HG02759 (cell line): ENCODE measurements at regions not wholly inside any gene's neighbourhood (a gene's known extent, or its start where the extent isn't known, plus 50 kb on each side); places are given as distances from the start of the nearest gene placed in this dataset.
"Not testable (repeated sequence)": the region's sequence is repeated elsewhere in the genome, so short reads cannot be mapped to it uniquely, and the experiment has no call there.

Experiments
- ATAC-seq: cut with Tn5 transposase; IDR thresholded peaks from one replicate; pipeline ENCODE4 v1.9.1; 2021; ENCODE audit warnings: mild to moderate bottlenecking, moderate library complexity; ENCODE audit not compliant: unreplicated experiment

DNA sequence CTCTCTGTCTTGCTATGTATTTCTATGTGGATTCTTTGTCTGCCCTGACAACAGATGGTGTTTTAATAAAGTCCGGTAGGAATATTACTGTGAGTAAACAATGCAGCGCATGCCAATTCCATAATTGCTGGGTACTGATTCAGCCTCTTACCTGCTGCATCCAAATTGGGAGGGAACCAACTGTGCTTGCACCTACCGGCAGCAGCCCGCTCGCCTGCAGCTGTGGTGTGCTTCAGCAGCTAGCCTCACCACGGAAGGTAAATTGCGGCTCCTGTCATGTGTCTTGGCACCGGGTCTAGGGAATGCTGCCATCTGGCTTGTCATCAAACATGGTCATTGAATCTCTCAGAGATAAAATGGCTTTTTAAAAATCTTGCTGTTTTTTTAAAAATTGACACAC is 704.8 kb upstream of the SLC35B3 start:
- no peak for ATAC-seq

DNA sequence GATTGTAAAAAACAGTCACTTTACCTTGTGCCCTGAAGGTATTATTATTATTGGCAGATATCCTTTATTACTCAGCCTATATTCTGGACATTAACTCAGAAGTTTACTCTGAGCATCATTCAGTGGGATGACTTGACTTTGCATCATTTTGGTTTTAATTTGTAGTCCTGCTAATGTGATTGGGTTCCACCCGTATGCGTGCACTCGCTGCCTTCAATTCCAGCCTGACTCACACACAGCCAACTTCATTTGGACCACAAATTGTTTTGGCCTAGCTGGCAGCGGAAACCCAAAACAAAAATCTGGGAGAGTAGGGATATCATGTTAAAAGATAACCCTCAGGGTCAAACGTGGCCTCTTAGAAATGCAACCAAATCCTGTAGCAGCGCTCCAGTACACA is 704.4 kb upstream of the SLC35B3 start:
- no peak for ATAC-seq

DNA sequence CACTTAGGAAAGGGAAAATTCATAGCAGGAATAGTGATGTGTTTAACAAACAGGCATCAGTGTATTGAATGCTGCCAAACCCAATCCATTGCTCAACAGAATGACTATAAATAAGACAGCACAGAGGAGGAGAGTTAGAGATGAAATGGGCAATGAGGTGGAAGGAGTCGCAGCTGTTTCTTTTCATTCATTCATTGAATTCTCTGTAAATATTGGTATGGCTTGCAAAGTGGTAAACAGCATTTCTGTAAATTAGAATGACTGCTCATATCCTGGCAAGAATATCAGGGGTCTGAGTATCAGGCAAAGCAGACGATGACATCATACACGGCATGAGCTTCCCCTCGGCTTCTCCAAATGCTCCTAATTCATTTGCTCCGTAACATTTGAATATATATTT is 703.6 kb upstream of the SLC35B3 start:
- ATAC-seq, result no peak

DNA sequence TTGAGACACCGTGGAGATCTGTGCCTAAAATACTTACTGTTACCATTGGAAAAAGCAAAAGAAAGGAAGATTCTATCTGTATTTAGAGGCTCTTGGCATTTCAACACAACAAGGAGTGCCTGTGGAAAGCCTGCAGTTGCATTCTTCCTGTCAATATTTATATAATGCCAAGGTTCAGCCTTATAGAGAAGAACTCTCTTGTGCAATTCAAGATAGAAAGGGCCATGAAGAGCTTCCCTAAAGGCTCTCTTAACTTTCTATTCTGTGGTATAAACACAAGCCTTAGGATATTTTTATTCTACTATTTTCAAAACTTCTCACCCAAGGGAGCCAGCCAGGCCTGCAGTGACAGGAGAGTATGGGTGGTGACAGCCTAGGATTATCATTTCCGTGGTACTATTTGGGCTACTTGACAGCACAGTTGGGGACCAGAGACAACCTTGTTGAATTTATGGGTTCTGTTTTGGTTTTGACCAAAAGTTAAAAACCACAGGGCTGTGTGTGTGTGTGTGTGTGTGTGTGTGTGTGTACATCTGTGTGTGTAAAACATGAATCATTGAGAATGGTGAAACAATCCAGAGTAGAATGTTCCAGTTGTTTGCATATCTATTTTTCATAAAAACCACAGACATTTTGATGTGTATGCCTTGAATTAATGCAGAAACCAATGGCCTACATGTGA is 700.9 kb upstream of the SLC35B3 start:
- ATAC-seq, result no peak

DNA sequence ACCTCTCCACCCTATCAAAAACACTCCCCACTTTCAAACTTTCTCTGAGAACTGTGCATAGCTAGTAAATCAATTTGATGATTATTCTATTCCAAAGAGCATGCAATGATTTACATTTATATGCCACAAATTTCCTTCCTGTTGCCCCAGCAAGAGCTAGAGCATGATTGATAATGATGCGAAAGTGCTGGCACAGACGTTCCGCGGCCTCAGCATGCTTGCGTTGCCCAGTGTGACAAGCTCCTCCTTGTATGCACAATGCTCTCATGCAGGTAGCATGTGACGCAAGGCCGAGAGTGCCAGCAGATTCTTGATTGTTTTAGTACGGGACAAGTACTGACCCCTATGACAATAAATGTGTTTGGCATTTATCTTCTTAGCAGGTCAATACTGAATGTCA is 696.3 kb upstream of the SLC35B3 start:
- ATAC-seq, result no peak

DNA sequence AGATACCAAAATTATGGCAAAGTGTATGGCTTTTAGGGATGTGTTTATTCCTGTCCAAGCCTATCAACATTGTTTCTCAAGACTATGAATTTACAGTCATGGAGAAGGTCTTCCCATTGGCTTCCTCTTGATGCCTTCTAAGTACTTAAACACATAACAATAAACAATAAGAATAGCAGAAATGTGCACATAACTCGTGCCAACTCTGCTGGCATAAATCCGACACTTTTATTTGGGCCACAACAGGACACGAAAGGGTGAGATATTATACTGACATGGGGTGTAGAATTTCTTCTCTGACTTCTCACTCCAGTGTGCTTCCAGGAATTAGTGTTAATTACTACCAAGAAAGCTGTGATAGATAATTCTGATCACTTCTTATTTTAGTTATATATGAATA is 695.9 kb upstream of the SLC35B3 start:
- no peak for ATAC-seq

DNA sequence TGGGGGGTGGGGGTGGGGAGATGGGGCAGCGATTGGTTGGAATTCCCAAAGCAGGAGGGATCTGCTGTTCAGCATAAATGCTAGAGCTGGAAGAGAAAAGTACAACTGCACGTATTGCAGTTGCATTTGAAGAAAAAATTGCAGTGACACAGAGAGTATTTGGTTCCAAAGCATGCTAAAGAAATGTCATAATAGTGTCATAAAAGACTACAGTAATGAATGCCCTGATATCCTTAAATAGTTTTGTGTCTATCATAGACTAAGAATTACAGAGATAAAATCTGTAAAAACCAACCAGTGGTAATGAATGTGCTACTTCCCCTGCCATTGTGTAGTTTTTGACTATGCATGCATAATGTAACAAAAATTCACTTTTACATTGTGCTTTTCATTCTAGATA is 693.6 kb upstream of the SLC35B3 start:
- ATAC-seq, result no peak

DNA sequence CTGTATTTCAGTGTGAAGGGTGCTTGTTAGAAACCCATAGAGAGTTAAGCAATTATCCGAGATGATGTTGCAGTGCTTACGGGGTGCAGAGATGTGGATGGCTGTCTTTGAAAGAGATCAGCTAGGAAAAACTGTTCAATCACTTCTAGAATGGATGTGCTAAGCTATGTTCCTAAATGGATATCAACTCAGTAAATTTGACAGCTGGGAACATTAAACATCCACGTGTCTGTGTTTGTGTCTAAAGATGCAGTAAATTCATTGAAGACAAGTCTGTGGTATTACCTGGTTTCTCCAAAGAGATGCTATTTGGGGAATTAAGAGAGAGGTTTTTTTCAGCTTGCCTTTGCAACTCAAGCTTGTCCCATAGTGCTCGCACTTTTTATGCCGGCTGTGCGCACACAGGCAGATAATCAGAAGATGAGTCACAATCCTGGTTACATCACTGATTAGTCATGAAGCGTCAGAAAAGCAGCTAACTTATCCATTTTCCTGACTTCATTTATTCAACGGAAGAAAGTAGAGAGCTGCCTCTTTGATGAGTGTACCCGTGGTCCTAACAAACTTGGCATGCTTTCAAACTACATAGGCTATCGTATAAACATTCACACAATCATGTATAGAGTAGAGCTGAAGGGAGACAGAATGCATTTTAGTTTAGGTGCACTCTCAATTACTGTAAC is 691.7 kb upstream of the SLC35B3 start:
- ATAC-seq, result no peak

DNA sequence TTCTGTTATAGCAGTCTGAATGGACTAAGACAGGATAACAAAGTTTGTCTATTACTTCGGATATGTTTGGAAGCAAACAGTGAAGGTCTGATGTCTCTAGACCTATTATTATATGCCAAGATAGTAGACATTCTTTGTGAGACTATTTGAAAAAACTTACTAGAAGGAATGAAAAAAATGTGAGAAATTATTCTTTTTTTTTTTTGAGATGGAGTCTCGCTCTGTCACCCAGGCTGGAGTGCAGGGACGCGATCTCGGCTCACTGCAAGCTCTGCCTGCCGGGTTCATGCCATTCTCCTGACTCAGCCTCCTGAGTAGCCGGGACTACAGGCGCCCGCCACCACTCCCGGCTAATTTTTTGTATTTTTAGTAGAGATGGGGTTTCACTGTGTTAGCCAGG is 690.7 kb upstream of the SLC35B3 start:
- not testable (repeated sequence) for ATAC-seq

DNA sequence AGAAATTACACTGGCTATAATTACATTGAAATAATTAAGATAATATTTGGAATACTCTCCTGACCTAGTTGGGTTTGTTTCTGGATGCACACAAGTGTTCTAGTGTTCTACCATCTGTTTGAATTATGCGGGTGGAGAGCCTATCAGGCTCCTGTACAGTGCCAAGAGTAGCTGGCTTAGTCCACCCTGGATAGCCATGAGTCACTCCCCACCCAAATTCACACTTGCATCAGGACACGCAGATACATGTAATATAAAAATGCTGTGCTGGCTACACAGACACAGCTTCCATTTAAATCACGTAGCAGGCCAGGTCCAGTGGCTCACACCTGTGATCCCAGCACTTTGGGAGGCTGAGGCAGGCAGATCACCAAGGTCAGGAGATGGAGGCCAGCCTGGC is 686.2 kb upstream of the SLC35B3 start:
- ATAC-seq, result no peak

DNA sequence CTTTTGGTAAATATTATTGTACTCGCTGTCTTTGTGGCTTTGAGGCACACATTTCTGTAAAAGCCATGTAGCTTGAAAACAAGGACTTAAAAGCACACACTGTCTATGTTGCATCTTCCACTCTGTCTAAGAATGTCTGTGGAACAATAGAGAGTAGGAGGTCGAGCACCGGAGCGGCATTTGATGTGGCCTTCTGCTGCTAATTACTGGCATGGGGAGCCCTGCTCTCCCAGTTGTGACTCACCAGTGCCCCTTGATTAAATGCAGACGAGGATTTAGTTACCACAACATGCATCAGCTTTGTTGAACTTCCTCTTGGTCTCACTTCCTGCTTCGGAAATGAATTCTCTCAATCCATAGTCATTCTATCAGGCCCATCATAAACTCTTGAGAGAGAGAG is 680.7 kb upstream of the SLC35B3 start:
- no peak for ATAC-seq

DNA sequence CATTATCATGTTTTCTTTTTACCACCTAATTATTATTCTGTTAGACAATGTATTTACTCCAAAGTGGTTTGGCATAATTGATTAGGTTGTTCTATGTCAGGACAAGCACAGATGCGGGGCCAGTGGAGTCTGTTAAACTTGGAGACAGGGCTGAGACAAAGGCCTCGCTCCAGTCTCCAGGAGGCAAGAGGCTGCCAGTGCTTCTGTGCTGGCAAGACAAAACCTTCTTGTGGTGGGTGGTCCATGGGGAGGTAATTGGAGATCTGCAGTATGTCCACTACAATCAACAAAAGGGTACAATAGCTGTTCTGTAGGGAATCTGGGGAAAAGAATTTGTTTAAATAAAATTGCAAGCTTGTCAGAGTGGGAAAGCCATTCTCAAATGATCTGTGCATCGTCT is 677.2 kb upstream of the SLC35B3 start:
- ATAC-seq, result no peak

DNA sequence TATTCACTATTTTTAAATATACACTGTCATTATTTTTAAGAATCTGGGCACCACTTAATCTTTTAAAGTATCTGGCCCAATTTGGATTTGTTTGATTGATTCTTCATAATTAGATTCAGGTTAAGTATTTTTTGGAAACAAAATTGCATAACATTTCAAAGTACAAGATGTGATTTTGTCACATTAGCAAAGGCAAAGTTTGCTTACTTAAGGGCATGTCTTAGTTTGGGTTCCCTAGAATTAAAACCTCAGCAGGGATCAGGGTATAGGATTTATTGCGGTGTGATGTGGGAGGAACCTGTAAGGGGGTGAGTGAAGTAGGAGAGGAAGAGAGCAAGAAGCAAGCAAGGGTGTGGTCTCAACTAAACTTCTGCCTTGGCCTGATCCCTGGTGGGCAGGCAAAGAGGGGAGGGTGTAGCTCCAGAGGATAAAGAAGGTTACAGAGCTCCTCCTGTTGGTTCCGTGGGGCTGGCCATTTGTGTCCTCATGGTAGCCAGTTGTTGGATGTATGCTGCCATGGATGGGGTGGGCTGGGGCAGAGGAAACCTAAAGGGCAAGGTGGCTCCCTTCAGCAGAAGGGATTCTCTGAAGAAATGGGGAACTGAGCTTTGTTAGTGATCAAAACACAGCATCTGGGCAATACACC is 668.7 kb upstream of the SLC35B3 start:
- no peak for ATAC-seq

DNA sequence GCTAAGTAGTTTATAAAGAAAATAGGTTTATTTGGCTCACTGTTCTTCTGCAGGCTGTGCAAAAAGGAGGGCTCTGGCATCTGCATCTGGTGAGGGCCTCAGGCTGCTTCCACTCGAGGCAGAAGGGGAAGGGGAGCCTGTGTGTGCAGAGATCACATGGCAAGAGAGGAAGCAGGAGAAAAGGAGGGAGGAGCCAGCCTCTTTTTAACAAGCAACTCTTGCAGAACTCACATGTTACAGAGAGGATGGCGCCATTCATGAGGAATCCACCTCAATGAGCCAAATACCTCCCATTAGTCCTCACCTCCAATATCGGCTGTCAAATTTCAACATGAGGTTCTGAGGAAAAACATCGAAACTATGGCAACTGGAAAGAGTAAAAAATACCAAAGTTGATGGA is 666.6 kb upstream of the SLC35B3 start:
- no peak for ATAC-seq

DNA sequence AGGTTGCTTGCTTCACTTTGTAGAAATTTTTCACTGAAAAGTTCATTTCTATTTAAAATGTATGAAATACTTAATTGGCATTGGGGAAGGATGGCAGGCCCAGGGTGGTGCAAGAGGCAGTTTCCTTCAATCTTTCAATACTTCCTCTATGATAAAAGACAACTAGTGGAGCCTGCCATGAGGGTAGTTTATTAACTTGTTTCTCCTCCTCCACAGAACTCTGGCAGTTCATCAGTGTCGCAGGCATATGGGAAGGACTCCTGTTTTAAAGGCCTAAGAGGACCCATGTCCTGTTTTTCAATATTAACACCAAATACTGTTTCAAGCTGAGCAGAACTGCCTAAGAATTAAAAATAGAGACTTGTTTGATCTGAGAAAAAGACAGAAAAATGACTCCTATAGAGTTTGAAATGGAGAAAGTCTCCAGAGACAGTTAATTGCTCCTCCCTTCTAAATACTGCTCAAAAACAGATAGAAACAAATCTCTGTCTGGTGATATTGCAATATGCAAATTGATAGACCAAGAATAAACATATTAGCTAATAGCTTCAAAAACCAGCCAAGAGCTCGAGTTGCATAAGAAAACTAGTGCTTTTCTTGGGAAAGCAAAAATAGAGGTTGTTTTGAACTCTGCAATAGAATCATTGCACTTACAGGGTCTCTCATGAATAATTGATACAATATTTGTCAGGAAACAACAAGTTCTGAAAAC is 665.7 kb upstream of the SLC35B3 start:
- no peak for ATAC-seq

DNA sequence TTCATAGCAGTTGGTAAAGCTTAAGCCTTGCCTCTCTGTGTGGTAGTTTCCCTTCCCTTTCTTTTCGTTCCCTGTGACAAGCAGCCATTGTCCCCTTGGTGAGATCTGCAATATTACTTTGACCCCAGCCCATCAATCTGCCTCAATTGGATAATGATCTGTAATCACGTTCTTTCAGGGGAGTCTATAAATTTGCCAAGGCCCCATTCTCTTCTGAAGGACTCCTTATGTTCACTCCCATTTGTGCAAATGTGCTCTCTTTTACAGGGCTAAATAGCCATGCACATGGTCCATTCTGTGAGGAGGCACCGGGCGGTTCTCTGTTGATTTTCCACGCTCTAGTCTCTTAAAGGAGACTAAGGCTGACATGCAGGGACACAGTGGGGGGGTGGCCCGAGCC is 660.4 kb upstream of the SLC35B3 start:
- no peak for ATAC-seq

DNA sequence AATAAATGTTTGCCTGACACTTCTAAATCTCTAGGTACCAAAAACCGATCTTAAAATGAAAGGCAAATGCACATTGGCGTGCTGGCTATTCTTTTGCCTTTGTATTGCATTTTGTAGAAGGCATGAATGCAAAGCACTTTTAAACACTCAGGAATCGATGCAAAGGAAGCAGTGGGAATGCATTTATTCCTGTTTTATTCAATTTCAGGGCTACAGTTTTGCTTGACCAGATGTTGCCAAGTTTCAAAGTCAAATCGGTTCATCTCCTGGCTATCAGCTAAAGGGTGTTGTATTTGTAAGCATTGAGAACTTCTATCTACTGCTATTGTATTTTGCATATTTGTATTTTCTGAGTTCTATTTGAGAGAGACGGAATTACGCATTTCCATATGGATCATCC is 659.8 kb upstream of the SLC35B3 start:
- ATAC-seq, result no peak

DNA sequence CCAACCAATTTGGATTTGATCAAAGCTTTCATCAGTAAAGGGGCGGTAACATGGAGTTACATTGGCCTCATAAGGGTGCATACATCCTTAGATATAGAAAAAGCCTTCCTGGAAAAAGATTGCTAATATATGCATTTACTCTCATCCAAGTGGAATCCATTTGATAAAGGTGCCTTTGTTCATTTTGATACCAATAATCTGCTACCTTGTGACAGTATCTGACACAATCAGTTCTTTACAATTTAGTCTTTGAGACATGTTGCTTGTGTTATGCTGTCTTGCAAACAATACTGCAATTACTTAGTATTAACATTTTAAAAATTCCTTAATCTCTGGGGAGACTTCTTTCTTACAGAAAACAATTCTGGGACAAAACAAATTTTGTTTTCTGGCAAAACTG is 654.4 kb upstream of the SLC35B3 start:
- ATAC-seq, result no peak

DNA sequence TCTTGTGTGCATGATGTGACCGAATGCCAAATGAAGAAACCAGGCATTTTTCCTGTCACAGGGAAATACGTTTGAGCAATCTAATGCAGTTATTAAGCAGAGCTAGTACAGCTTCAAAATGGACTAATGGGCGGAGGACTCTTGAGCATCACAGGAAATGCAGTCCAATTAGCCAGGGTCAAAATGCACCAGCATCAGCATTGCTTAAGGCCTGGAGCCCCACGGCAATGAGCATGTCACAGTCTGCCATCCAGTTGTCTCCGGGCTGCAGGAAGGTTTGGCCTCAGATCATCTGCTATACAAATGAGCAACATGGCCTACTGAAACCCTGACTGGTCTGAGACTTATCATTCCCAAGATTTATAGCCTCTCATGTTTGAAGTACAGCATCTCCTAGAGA is 652.1 kb upstream of the SLC35B3 start:
- no peak for ATAC-seq

DNA sequence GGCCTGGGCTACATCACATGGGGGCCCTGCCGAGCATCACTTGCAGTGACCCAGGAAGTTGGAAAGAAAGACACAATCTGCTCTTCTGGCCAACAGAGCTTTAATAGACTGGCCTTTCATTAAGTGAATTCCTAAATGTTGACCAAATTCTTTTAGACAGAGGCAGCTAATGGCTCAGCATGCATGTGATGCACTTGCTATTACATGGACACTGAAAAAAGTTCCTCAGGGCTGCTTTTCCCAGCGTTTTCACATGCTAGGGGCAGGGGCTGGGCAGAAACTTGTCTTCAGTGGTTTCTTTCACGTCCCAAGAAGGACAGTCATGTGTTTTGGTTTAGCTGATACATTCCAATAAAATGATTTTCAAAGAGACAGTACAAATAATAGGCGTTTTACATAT is 651.0 kb upstream of the SLC35B3 start:
- ATAC-seq, result no peak

DNA sequence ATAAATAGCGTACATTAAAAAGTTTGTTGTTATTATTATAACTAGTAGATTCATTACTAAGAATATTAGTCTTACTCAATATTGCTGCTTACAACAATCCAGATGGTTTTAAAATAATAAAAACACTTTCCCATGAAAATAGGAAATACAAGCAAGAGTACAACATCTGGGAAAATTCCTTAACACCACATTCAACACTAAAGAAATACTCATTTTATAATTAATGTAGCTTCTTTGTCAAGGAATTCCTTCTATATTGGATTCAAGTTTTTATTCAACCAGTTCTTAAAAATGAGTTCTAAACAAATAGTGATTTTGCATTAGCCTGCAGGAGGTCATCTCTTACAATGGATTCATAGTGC is 650.3 kb upstream of the SLC35B3 start:
- no peak for ATAC-seq
